ENCODE measurements at regions not wholly inside any gene's neighbourhood (a gene's known extent, or its start where the extent isn't known, plus 50 kb on each side); places are given as distances from the start of the nearest gene placed in this dataset.

GRCh38 chr2:129374452-129374851 is 605.0 kb upstream of the RAB6C start:
- H3K27me3 Mint-ChIP-seq (ENCODE audit: low read depth): peaks cover 7% of the 10 kb centered on the region
- no peak overlapping the region for H3K4me3 Mint-ChIP-seq

GRCh38 chr2:129375632-129376425 is 603.6 kb upstream of the RAB6C start:
- H3K4me3 Mint-ChIP-seq: no peak overlapping the region
- peaks cover 3% of the 10 kb centered on the region for H3K9me3 Mint-ChIP-seq
- no peak overlapping the region for H3K27ac Mint-ChIP-seq
- H3K27me3 Mint-ChIP-seq (ENCODE audit: low read depth): peaks cover 12% of the 10 kb centered on the region
- H3K36me3 Mint-ChIP-seq (ENCODE audit: low read depth): no peaks in the 10 kb centered on the region
- peaks cover 16% of the 10 kb centered on the region for H3K4me1 Mint-ChIP-seq
- no peak for TF ChIP-seq CTCF (IDR thresholded peaks at IDR 0.05; ENCODE audit: unreplicated experiment in 3 of 3)

More at GRCh38 chr2:129374452-129374851, 605.0 kb upstream of the RAB6C start:
- no peaks in the 10 kb centered on the region for H3K36me3 Mint-ChIP-seq (ENCODE audit: low read depth)
- no peak for TF ChIP-seq CTCF (IDR thresholded peaks at IDR 0.05; ENCODE audit: unreplicated experiment in 3 of 3)
- H3K9me3 Mint-ChIP-seq: no peaks in the 10 kb centered on the region
- H3K27ac Mint-ChIP-seq: peak overlapping the region in 2 of 3 experiments; percentile 11 to 36
- H3K4me1 Mint-ChIP-seq: peaks cover 16% of the 10 kb centered on the region

GRCh38 chr2:129376426-129377077 is 602.9 kb upstream of the RAB6C start:
- H3K4me1 Mint-ChIP-seq: peaks cover 16% of the 10 kb centered on the region
- peaks cover 12% of the 10 kb centered on the region for H3K27me3 Mint-ChIP-seq (ENCODE audit: low read depth)
- no peak for TF ChIP-seq CTCF (IDR thresholded peaks at IDR 0.05; ENCODE audit: unreplicated experiment in 3 of 3)
- H3K36me3 Mint-ChIP-seq (ENCODE audit: low read depth): no peaks in the 10 kb centered on the region
- no peak overlapping the region for H3K27ac Mint-ChIP-seq
- no peak overlapping the region for H3K4me3 Mint-ChIP-seq
- peaks cover 7% of the 10 kb centered on the region for H3K9me3 Mint-ChIP-seq

- H3K27ac Mint-ChIP-seq: no peak overlapping the region
- H3K4me1 Mint-ChIP-seq: peaks cover 12% of the 10 kb centered on the region
- H3K36me3 Mint-ChIP-seq (ENCODE audit: low read depth): no peaks in the 10 kb centered on the region
- no peak overlapping the region for H3K4me3 Mint-ChIP-seq
- no peak for TF ChIP-seq CTCF (IDR thresholded peaks at IDR 0.05; ENCODE audit: unreplicated experiment in 3 of 3)
- H3K9me3 Mint-ChIP-seq: peaks cover 8% of the 10 kb centered on the region
- peaks cover 12% of the 10 kb centered on the region for H3K27me3 Mint-ChIP-seq (ENCODE audit: low read depth)
Measured at GRCh38 chr2:129377078-129377469, 602.4 kb upstream of the RAB6C start.

- TF ChIP-seq CTCF (IDR thresholded peaks at IDR 0.05; ENCODE audit: unreplicated experiment in 3 of 3): no peak
- H3K4me3 Mint-ChIP-seq: no peak overlapping the region
- peaks cover 16% of the 10 kb centered on the region for H3K9me3 Mint-ChIP-seq
- no peak overlapping the region for H3K27ac Mint-ChIP-seq
- no peaks in the 10 kb centered on the region for H3K36me3 Mint-ChIP-seq (ENCODE audit: low read depth)
- peaks cover 12% of the 10 kb centered on the region for H3K27me3 Mint-ChIP-seq (ENCODE audit: low read depth)
- H3K4me1 Mint-ChIP-seq: peaks cover 6% of the 10 kb centered on the region
Measured at GRCh38 chr2:129378186-129378585, 601.3 kb upstream of the RAB6C start.

All from nephron (organoid).